ENCODE measurements at regions not wholly inside any gene's neighbourhood (a gene's known extent, or its start where the extent isn't known, plus 50 kb on each side); places are given as distances from the start of the nearest gene placed in this dataset.

DNA sequence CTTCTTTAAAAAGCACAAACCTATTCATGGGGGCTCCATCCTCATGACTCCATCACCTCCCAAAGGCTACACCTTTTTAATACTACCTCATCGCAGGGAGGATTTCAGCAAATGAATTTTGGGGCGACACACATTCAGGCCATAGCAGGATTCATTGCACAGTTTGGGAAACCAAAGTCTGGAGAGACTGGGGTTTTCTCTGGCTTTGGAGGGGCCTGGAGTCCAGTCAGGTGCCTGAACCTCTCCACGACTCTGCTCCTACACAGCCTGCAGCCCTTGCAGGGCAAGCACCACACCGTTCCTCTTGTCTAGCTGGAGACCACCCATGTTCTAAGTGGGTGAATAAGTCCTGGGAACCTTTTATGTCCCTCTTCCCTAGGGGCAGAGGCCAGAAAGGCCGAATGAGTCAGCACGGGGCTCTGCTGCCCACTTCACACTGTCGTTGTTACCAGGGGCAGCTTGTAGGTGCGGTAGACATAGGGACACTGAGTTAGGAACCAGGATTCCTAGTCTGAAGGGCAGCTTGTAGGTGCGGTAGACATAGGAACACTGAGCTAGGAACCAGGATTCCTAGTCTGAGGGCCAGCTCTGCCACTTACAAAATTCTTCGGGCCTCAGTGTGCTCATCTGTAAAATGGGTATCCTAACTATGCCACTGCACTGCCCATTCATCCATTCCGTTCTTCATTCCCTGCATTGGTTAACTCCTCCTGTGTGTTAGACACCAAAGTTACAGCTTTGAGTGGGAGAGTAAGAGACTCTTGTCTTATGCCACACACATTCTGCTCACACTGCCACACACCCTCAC is 251.7 kb upstream of the B3GAT1 start:
- no peaks in the 10 kb centered on the region for H3K36me3 ChIP-seq (ENCODE audit: control insufficient read depth, insufficient read depth, low read length)
- no peaks in the 10 kb centered on the region for H3K27me3 ChIP-seq (ENCODE audit: control insufficient read depth, insufficient read depth, low read length)
- no peak for DNase-seq (ENCODE audit: low read depth)
- H3K4me3 ChIP-seq (ENCODE audit: low read depth, low read length), result no peak overlapping the region
- ChIA-PET CTCF (no interaction called here), POLR2A (no interaction called here)
- TF ChIP-seq, protein P1, sequence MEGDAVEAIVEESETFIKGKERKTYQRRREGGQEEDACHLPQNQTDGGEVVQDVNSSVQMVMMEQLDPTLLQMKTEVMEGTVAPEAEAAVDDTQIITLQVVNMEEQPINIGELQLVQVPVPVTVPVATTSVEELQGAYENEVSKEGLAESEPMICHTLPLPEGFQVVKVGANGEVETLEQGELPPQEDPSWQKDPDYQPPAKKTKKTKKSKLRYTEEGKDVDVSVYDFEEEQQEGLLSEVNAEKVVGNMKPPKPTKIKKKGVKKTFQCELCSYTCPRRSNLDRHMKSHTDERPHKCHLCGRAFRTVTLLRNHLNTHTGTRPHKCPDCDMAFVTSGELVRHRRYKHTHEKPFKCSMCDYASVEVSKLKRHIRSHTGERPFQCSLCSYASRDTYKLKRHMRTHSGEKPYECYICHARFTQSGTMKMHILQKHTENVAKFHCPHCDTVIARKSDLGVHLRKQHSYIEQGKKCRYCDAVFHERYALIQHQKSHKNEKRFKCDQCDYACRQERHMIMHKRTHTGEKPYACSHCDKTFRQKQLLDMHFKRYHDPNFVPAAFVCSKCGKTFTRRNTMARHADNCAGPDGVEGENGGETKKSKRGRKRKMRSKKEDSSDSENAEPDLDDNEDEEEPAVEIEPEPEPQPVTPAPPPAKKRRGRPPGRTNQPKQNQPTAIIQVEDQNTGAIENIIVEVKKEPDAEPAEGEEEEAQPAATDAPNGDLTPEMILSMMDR (IDR thresholded peaks at IDR 0.05; ENCODE audit: insufficient read depth, low read depth, low read length), result no peak

GRCh38 chr11:134662629-134663360 is 250.8 kb upstream of the B3GAT1 start:
- no peaks in the 10 kb centered on the region for H3K36me3 ChIP-seq (ENCODE audit: control insufficient read depth, insufficient read depth, low read length)
- POLR2A ChIA-PET, result no interaction called here
- CTCF ChIA-PET, result no interaction called here
- H3K27me3 ChIP-seq (ENCODE audit: control insufficient read depth, insufficient read depth, low read length), result no peaks in the 10 kb centered on the region
- no peak for DNase-seq (ENCODE audit: low read depth)
- H3K4me3 ChIP-seq (ENCODE audit: low read depth, low read length), result no peak overlapping the region
- TF ChIP-seq, protein P1 (IDR thresholded peaks at IDR 0.05; ENCODE audit: insufficient read depth, low read depth, low read length), result no peak

DNA sequence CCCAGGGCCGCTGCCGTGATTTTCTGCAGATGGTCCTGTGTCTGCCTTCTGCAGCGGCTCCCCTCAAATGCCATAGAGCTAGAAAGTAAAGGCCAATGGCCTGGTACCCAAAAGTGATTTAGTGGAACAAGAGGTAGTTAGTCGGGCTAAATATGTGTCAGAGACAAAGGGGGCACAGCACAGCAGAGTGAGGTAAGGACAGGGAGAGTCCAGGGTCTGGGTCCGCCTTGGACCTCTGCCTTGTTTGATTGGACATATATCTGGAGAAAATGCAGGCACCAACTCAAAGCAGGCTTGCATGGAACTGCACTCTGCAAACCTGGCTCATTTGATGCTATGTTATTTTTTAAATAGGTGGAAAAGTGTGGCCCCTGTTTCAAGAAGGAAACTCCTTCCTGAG is 249.6 kb upstream of the B3GAT1 start:
- POLR2A ChIA-PET, result no interaction called here
- CTCF ChIA-PET, result no interaction called here
- DNase-seq (ENCODE audit: low read depth), result no peak

GRCh38 chr11:134660416-134660815 is 248.4 kb upstream of the B3GAT1 start:
- H3K27me3 ChIP-seq (ENCODE audit: control insufficient read depth, insufficient read depth, low read length), result no peaks in the 10 kb centered on the region
- H3K4me3 ChIP-seq (ENCODE audit: low read depth, low read length), result no peak overlapping the region
- no peaks in the 10 kb centered on the region for H3K36me3 ChIP-seq (ENCODE audit: control insufficient read depth, insufficient read depth, low read length)
- ChIA-PET POLR2A (no interaction called here), CTCF (no interaction called here)
- no peak for DNase-seq (ENCODE audit: low read depth)
- TF ChIP-seq, protein P1 (IDR thresholded peaks at IDR 0.05; ENCODE audit: insufficient read depth, low read depth, low read length), result no peak

More for the DNA sequence above, 249.6 kb upstream of the B3GAT1 start:
- TF ChIP-seq, protein P1 (IDR thresholded peaks at IDR 0.05; ENCODE audit: insufficient read depth, low read depth, low read length), result no peak
- H3K4me3 ChIP-seq (ENCODE audit: low read depth, low read length), result no peak overlapping the region
- H3K36me3 ChIP-seq (ENCODE audit: control insufficient read depth, insufficient read depth, low read length), result no peaks in the 10 kb centered on the region
- no peaks in the 10 kb centered on the region for H3K27me3 ChIP-seq (ENCODE audit: control insufficient read depth, insufficient read depth, low read length)

GRCh38 chr11:134659882-134660281 is 247.8 kb upstream of the B3GAT1 start:
- ChIA-PET POLR2A (no interaction called here), CTCF (no interaction called here)
- TF ChIP-seq, protein P1 (IDR thresholded peaks at IDR 0.05; ENCODE audit: insufficient read depth, low read depth, low read length), result no peak
- Histone ChIP-seq H3K4me3 (ENCODE audit: low read depth, low read length) (no peak overlapping the region), H3K27me3 (ENCODE audit: control insufficient read depth, insufficient read depth, low read length) (no peaks in the 10 kb centered on the region), H3K36me3 (ENCODE audit: control insufficient read depth, insufficient read depth, low read length) (no peaks in the 10 kb centered on the region)
- no peak for DNase-seq (ENCODE audit: low read depth)

All from BJ (cell line).